IMR-90 (cell line): ENCODE measurements at regions not wholly inside any gene's neighbourhood (a gene's known extent, or its start where the extent isn't known, plus 50 kb on each side); places are given as distances from the start of the nearest gene placed in this dataset.

Experiments used
- ATAC-seq: fragments of 200-7000 bp; cut with Tn5 transposase; 2 replicates; pipeline ENCODE4 v1.9.1; 2020; ENCODE audit warnings: low read depth, mild to moderate bottlenecking, moderate library complexity
- BruUV-seq: library from RNA; stranded (reverse); fragments of 400-500 nt; replicated peaks from 2 replicates; lab custom pipeline; 2021; lab: Mats Ljungman, UMichigan
- CTCF ChIA-PET: fragments of 300-600 bp; formaldehyde crosslinking; extraction: SDS; loops from one replicate; lab custom pipeline; 2021; ENCODE audit warnings: antibody characterized with exemption; lab: Yijun Ruan, JAX
- POLR2A ChIA-PET: fragments of 300-600 bp; sonication (Branson Sonifier 250); formaldehyde crosslinking; loops from one replicate; lab custom pipeline; 2022; ENCODE audit warnings: antibody characterized with exemption; ENCODE audit not compliant: unreplicated experiment; lab: Charles Lee
- DNase-seq: peaks from one replicate; pipeline ENCODE4 v3.0.0; 2013
- H2AFZ ChIP-seq: replicated peaks from 2 replicates; pipeline ENCODE3; 2013; ENCODE audit warnings: low read length, mild to moderate bottlenecking; ENCODE audit not compliant: poor library complexity
- H2AK5ac ChIP-seq: 2 replicates; pipeline ENCODE4 v1.6.1; 2013; ENCODE audit warnings: low read depth, low read length, inconsistent platforms
- H2AK9ac ChIP-seq: replicated peaks from 2 replicates; pipeline ENCODE3; 2013; ENCODE audit warnings: mild to moderate bottlenecking, low read depth, low read length, moderate library complexity; ENCODE audit not compliant: poor library complexity
- H2BK120ac ChIP-seq: 2 replicates; pipeline ENCODE4 v1.6.1; 2013; ENCODE audit warnings: low read depth, low read length, inconsistent platforms
- H2BK15ac ChIP-seq: 3 replicates; pipeline ENCODE4 v1.6.1; 2013; ENCODE audit warnings: low read depth, low read length, inconsistent platforms
- H2BK20ac ChIP-seq: 2 replicates; pipeline ENCODE4 v1.6.1; 2013; ENCODE audit warnings: low read depth, mild to moderate bottlenecking, inconsistent platforms, low read length, moderate library complexity
- H2BK5ac ChIP-seq: 2 replicates; pipeline ENCODE4 v1.6.1; 2013; ENCODE audit warnings: mild to moderate bottlenecking, low read depth, low read length, inconsistent platforms; ENCODE audit not compliant: poor library complexity, severe bottlenecking
- H3K14ac ChIP-seq: replicated peaks from 2 replicates; pipeline ENCODE4 v1.6.1; 2013; ENCODE audit warnings: low read depth, low read length, inconsistent platforms
- H3K18ac ChIP-seq: 2 replicates; pipeline ENCODE4 v1.6.1; 2013; ENCODE audit warnings: low read depth, low read length, control low read depth
- H3K23ac ChIP-seq: 2 replicates; pipeline ENCODE4 v1.6.1; 2013; ENCODE audit warnings: low read depth, low read length, inconsistent platforms
- H3K27ac ChIP-seq: 2 replicates; pipeline ENCODE4 v1.5.1; 2013; ENCODE audit warnings: mild to moderate bottlenecking, control low read depth, low read length; ENCODE audit not compliant: insufficient read depth
- H3K27me3 ChIP-seq: 2 replicates; pipeline ENCODE4 v1.6.1; 2013; ENCODE audit warnings: low read length; ENCODE audit not compliant: control insufficient read depth, insufficient read depth
- H3K36me3 ChIP-seq: 2 replicates; pipeline ENCODE4 v1.6.1; 2013; ENCODE audit warnings: low read length, mixed read lengths; ENCODE audit not compliant: control insufficient read depth, insufficient read depth
- H3K4ac ChIP-seq: 2 replicates; pipeline ENCODE4 v1.6.1; 2013; ENCODE audit warnings: low read depth, low read length, inconsistent platforms
- H3K4me1 ChIP-seq: 2 replicates; pipeline ENCODE4 v1.6.1; 2013; ENCODE audit warnings: low read length, mixed read lengths; ENCODE audit not compliant: control insufficient read depth, insufficient read depth
- H3K4me2 ChIP-seq: 2 replicates; pipeline ENCODE4 v1.6.1; 2013; ENCODE audit warnings: low read depth, mild to moderate bottlenecking, control low read depth, low read length, moderate library complexity
- H3K4me3 ChIP-seq: 2 replicates; pipeline ENCODE4 v1.5.1; 2013; ENCODE audit warnings: low read depth, mild to moderate bottlenecking, control low read depth, low read length, moderate library complexity; ENCODE audit not compliant: insufficient read depth
- H3K56ac ChIP-seq: 2 replicates; pipeline ENCODE4 v1.6.1; 2013; ENCODE audit warnings: low read length, inconsistent platforms; ENCODE audit not compliant: insufficient read depth; ENCODE audit errors: extremely low read depth
- H3K79me1 ChIP-seq, 2 experiments: 2 replicates each; pipeline ENCODE4 v1.6.1; 2013; ENCODE audit warnings: low read length in 2 of 2, inconsistent platforms in 1 of 2, low read depth in 1 of 2
- H3K9ac ChIP-seq: 2 replicates; pipeline ENCODE4 v1.6.1; 2013; ENCODE audit warnings: low read depth, low read length, control low read depth
- H3K9me1 ChIP-seq: 2 replicates; pipeline ENCODE4 v1.6.1; 2013; ENCODE audit warnings: low read length, inconsistent platforms; ENCODE audit not compliant: insufficient read depth
- H3K9me3 ChIP-seq: 2 replicates; pipeline ENCODE4 v1.6.1; 2013; ENCODE audit warnings: low read length; ENCODE audit not compliant: control insufficient read depth, insufficient read depth
- H4K20me1 ChIP-seq: 2 replicates; pipeline ENCODE4 v1.6.1; 2013; ENCODE audit warnings: low read length, inconsistent platforms; ENCODE audit not compliant: insufficient read depth
- H4K5ac ChIP-seq: 2 replicates; pipeline ENCODE4 v1.6.1; 2013; ENCODE audit warnings: mild to moderate bottlenecking, low read depth, low read length, control low read depth
- H4K8ac ChIP-seq, 2 experiments: 2 replicates each; pipeline ENCODE4 v1.6.1; 2013; ENCODE audit warnings: low read depth in 2 of 2, low read length in 2 of 2, control low read depth in 1 of 2, inconsistent platforms in 1 of 2
- H4K91ac ChIP-seq: 2 replicates; pipeline ENCODE4 v1.6.1; 2013; ENCODE audit warnings: low read depth, low read length, inconsistent platforms; ENCODE audit not compliant: insufficient read depth
- BHLHE40 ChIP-seq: fragments of 150-350 bp; IDR thresholded peaks from 2 replicates; pipeline ENCODE4 v1.6.1; 2016; ENCODE audit warnings: mild to moderate bottlenecking, low read depth, low read length
- CEBPB ChIP-seq: IDR thresholded peaks from 2 replicates; pipeline ENCODE4 v1.6.1; 2012; ENCODE audit warnings: low read depth, low read length, improper control_type of control experiment
- ELK1 ChIP-seq: fragments of 150-350 bp; IDR thresholded peaks from 2 replicates; pipeline ENCODE4 v1.6.1; 2016; ENCODE audit warnings: low read depth, mild to moderate bottlenecking, low read length, moderate library complexity, borderline replicate concordance
- FOS ChIP-seq: fragments of 150-350 bp; IDR thresholded peaks from 2 replicates; pipeline ENCODE4 v1.6.1; 2016; ENCODE audit warnings: low read depth, low read length
- MAFK ChIP-seq: IDR thresholded peaks from 2 replicates; pipeline ENCODE4 v1.6.1; 2012; ENCODE audit warnings: low read depth, low read length, improper control_type of control experiment
- MAZ ChIP-seq: IDR thresholded peaks from 2 replicates; pipeline ENCODE4 v1.6.1; 2012; ENCODE audit warnings: low read depth, mild to moderate bottlenecking, low read length, improper control_type of control experiment, moderate library complexity, borderline replicate concordance
- MXI1 ChIP-seq: IDR thresholded peaks from 2 replicates; pipeline ENCODE4 v1.6.1; 2012; ENCODE audit warnings: low read depth, mild to moderate bottlenecking, low read length, moderate library complexity, borderline replicate concordance
- NFE2L2 ChIP-seq: fragments of 150-350 bp; IDR thresholded peaks from 2 replicates; pipeline ENCODE4 v1.6.1; 2016; ENCODE audit warnings: low read depth, mild to moderate bottlenecking, low read length
- POLR2A ChIP-seq: IDR thresholded peaks from 2 replicates; pipeline ENCODE4 v1.6.1; 2012; ENCODE audit warnings: mild to moderate bottlenecking, low read depth, low read length
- RAD21 ChIP-seq: IDR thresholded peaks from 2 replicates; pipeline ENCODE4 v1.6.1; 2012; ENCODE audit warnings: low read length, improper control_type of control experiment
- RCOR1 ChIP-seq: IDR thresholded peaks from 2 replicates; pipeline ENCODE4 v1.6.1; 2012; ENCODE audit warnings: mild to moderate bottlenecking, low read length, improper control_type of control experiment; ENCODE audit not compliant: insufficient replicate concordance
- RFX5 ChIP-seq: IDR thresholded peaks from 2 replicates; pipeline ENCODE4 v1.8.0; 2012; ENCODE audit warnings: low read depth, mild to moderate bottlenecking, low read length, moderate library complexity
- SMC3 ChIP-seq: fragments of 150-350 bp; IDR thresholded peaks from 2 replicates; pipeline ENCODE4 v1.6.1; 2016; ENCODE audit warnings: low read depth, mild to moderate bottlenecking, antibody characterized with exemption, low read length, moderate library complexity
- WGBS, 2 experiments: methylation state at CpG; one replicate each; pipeline versions ENCODE4 v1.1.5 to v1.1.7; 2013; ENCODE audit warnings: missing lambda C conversion rate in 2 of 2; ENCODE audit not compliant: insufficient read length in 1 of 2; ENCODE audit errors: extremely low coverage in 2 of 2; 5-methylcytosine and 5-hydroxymethylcytosine counted together
- dilution Hi-C: fragments of 300-500 bp; cut with HindIII; formaldehyde crosslinking; loops from one replicate; pipeline ENCODE4 v1.14.3; 2018; ENCODE audit warnings: low sequenced_read_pairs; ENCODE audit not compliant: unreplicated experiment
- in situ Hi-C: fragments of 300-500 bp; cut with MboI; formaldehyde crosslinking; loops from 3 replicates; pipeline ENCODE4 v1.14.3; 2019; ENCODE audit warnings: low sequenced_read_pairs, inconsistent platforms, mixed read lengths
- intact Hi-C: fragments of 100-400 bp; cut with micrococcal nuclease; formaldehyde crosslinking; loops from 2 replicates; pipeline ENCODE4 v1.10.0; 2022
- TF ChIP-seq, protein P1 (sequence below): fragments of 150-350 bp; IDR thresholded peaks from 2 replicates; pipeline ENCODE4 v1.6.1; 2017; ENCODE audit warnings: mild to moderate bottlenecking, antibody characterized with exemption, low read length, low read depth

- Histone ChIP-seq H2AFZ (no peak overlapping the region), H4K8ac (no peak overlapping the region), H4K5ac (no peak overlapping the region), H2BK20ac (no peak overlapping the region), H3K4ac (no peak overlapping the region), H2AK9ac (no peak overlapping the region), H3K79me1 (no peaks in the 10 kb centered on the region), H3K23ac (no peak overlapping the region), H2BK120ac (no peak overlapping the region), H3K9me3 (no peaks in the 10 kb centered on the region), H3K9me1 (no peaks in the 10 kb centered on the region), H3K9ac (no peak overlapping the region), H2BK5ac (no peak overlapping the region), H2AK5ac (no peak overlapping the region), H3K27me3 (peaks cover 33% of the 10 kb centered on the region), H3K4me3 (no peak overlapping the region), H3K27ac (no peak overlapping the region), H2BK15ac (no peak overlapping the region), H3K4me1 (no peaks in the 10 kb centered on the region), H3K18ac (no peak overlapping the region), H3K56ac (no peak overlapping the region), H4K91ac (no peak overlapping the region), H4K20me1 (no peaks in the 10 kb centered on the region), H3K4me2 (no peak overlapping the region), H3K36me3 (no peaks in the 10 kb centered on the region), H3K14ac (no peak overlapping the region)
- intact Hi-C loops = no loop called here
- BruUV-seq = no TSS peak
- peak; percentile 38 for DNase-seq
- ChIA-PET POLR2A (no interaction called here), CTCF (no interaction called here)
- in situ Hi-C loops = no loop called here
- dilution Hi-C loops = no loop called here
- ATAC-seq = peak; percentile 72
- TF ChIP-seq POLR2A (no peak), MXI1 (no peak), MAFK (no peak), FOS (no peak), RCOR1 (no peak), RAD21 (no peak), CEBPB (no peak), ELK1 (no peak), RFX5 (no peak), NFE2L2 (no peak), SMC3 (no peak), MAZ (no peak), BHLHE40 (no peak)
- TF ChIP-seq, protein P1, sequence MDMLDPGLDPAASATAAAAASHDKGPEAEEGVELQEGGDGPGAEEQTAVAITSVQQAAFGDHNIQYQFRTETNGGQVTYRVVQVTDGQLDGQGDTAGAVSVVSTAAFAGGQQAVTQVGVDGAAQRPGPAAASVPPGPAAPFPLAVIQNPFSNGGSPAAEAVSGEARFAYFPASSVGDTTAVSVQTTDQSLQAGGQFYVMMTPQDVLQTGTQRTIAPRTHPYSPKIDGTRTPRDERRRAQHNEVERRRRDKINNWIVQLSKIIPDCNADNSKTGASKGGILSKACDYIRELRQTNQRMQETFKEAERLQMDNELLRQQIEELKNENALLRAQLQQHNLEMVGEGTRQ = no peak
- 17% methylated on average over 2 of the region's 11 CpGs; no CpG with 5 or more reads in 1 of the 2 experiments for WGBS, 2 experiments
Measured at GRCh38 chr5:141747152-141748141, 65.4 kb upstream of the ARAP3 start.
